ENCODE measurements at regions not wholly inside any gene's neighbourhood (a gene's known extent, or its start where the extent isn't known, plus 50 kb on each side); places are given as distances from the start of the nearest gene placed in this dataset.
A peak's percentile ranks its signal among the peaks of the same experiment; 100 is the strongest.

- Histone ChIP-seq H3K27me3 (ENCODE audit: insufficient read depth, low read length) (no peaks in the 10 kb centered on the region), H3K27ac (ENCODE audit: low read depth, low read length) (no peak overlapping the region), H3K4me3 (ENCODE audit: insufficient read depth, low read depth, low read length) (no peak overlapping the region), H3K36me3 (ENCODE audit: insufficient read depth, low read length) (no peaks in the 10 kb centered on the region), H4K20me1 (ENCODE audit: insufficient read depth, low read length) (no peaks in the 10 kb centered on the region), H3K9me3 (ENCODE audit: insufficient read depth, low read depth, low read length) (peaks cover 3% of the 10 kb centered on the region), H3K4me1 (ENCODE audit: insufficient read depth, low read length) (no peaks in the 10 kb centered on the region), H3K4me2 (ENCODE audit: low read length) (no peak overlapping the region), H3K79me2 (ENCODE audit: insufficient read depth, low read length) (no peaks in the 10 kb centered on the region), H2AFZ (ENCODE audit: low read depth, low read length) (no peak overlapping the region), H3K9ac (ENCODE audit: low read length) (no peak overlapping the region)
- Mint-ChIP-seq H3K4me3 (ENCODE audit: unreplicated experiment) (no peak overlapping the region), H3K9me3 (ENCODE audit: unreplicated experiment) (peaks cover 8% of the 10 kb centered on the region), H3K36me3 (ENCODE audit: low read depth, unreplicated experiment) (no peaks in the 10 kb centered on the region), H3K4me1 (ENCODE audit: low read depth, unreplicated experiment) (peaks cover 14% of the 10 kb centered on the region), H3K27ac (ENCODE audit: unreplicated experiment) (peak overlapping the region; percentile 68), H3K27me3 (ENCODE audit: low read depth, unreplicated experiment) (no peaks in the 10 kb centered on the region)
- TF ChIP-seq EZH2 (IDR thresholded peaks at IDR 0.05; ENCODE audit: insufficient read depth, low read length) (no peak), CTCF (IDR thresholded peaks at IDR 0.05; ENCODE audit: insufficient read depth, low read depth, low read length) (no peak)
- DNase-seq (ENCODE audit: low read depth), result no peak
- no peak for FAIRE-seq
Observed at GRCh38 chr5:143931986-143932385, 120.0 kb downstream of the HMHB1 start.

- H3K36me3 ChIP-seq (ENCODE audit: insufficient read depth, low read length), result no peaks in the 10 kb centered on the region
- no peak overlapping the region for H3K4me2 ChIP-seq (ENCODE audit: low read length)
- FAIRE-seq, result no peak
- H3K27me3 Mint-ChIP-seq (ENCODE audit: low read depth, unreplicated experiment), result no peaks in the 10 kb centered on the region
- no peaks in the 10 kb centered on the region for H3K79me2 ChIP-seq (ENCODE audit: insufficient read depth, low read length)
- peaks cover 14% of the 10 kb centered on the region for H3K4me1 Mint-ChIP-seq (ENCODE audit: low read depth, unreplicated experiment)
- no peak for TF ChIP-seq CTCF (IDR thresholded peaks at IDR 0.05; ENCODE audit: insufficient read depth, low read depth, low read length)
- H3K4me3 Mint-ChIP-seq (ENCODE audit: unreplicated experiment), result no peak overlapping the region
- H3K4me1 ChIP-seq (ENCODE audit: insufficient read depth, low read length), result no peaks in the 10 kb centered on the region
- H3K27ac Mint-ChIP-seq (ENCODE audit: unreplicated experiment), result peak overlapping the region; percentile 68
- H2AFZ ChIP-seq (ENCODE audit: low read depth, low read length), result no peak overlapping the region
- no peaks in the 10 kb centered on the region for H3K36me3 Mint-ChIP-seq (ENCODE audit: low read depth, unreplicated experiment)
- H4K20me1 ChIP-seq (ENCODE audit: insufficient read depth, low read length), result no peaks in the 10 kb centered on the region
- no peaks in the 10 kb centered on the region for H3K27me3 ChIP-seq (ENCODE audit: insufficient read depth, low read length)
- H3K9me3 Mint-ChIP-seq (ENCODE audit: unreplicated experiment), result peaks cover 8% of the 10 kb centered on the region
- H3K4me3 ChIP-seq (ENCODE audit: insufficient read depth, low read depth, low read length), result no peak overlapping the region
- DNase-seq (ENCODE audit: low read depth), result no peak
- H3K9ac ChIP-seq (ENCODE audit: low read length), result no peak overlapping the region
- peaks cover 3% of the 10 kb centered on the region for H3K9me3 ChIP-seq (ENCODE audit: insufficient read depth, low read depth, low read length)
- H3K27ac ChIP-seq (ENCODE audit: low read depth, low read length), result no peak overlapping the region
Observed at GRCh38 chr5:143932584-143932983, 120.6 kb downstream of the HMHB1 start.

- Histone ChIP-seq H3K4me2 (ENCODE audit: low read length) (no peak overlapping the region), H3K36me3 (ENCODE audit: insufficient read depth, low read length) (no peaks in the 10 kb centered on the region), H3K27me3 (ENCODE audit: insufficient read depth, low read length) (no peaks in the 10 kb centered on the region), H3K27ac (ENCODE audit: low read depth, low read length) (no peak overlapping the region), H3K4me1 (ENCODE audit: insufficient read depth, low read length) (no peaks in the 10 kb centered on the region), H3K4me3 (ENCODE audit: insufficient read depth, low read depth, low read length) (no peak overlapping the region), H3K79me2 (ENCODE audit: insufficient read depth, low read length) (no peaks in the 10 kb centered on the region), H3K9ac (ENCODE audit: low read length) (no peak overlapping the region), H4K20me1 (ENCODE audit: insufficient read depth, low read length) (no peaks in the 10 kb centered on the region), H2AFZ (ENCODE audit: low read depth, low read length) (no peak overlapping the region), H3K9me3 (ENCODE audit: insufficient read depth, low read depth, low read length) (peaks cover 3% of the 10 kb centered on the region)
- Mint-ChIP-seq H3K4me1 (ENCODE audit: low read depth, unreplicated experiment) (peaks cover 14% of the 10 kb centered on the region), H3K36me3 (ENCODE audit: low read depth, unreplicated experiment) (no peaks in the 10 kb centered on the region), H3K4me3 (ENCODE audit: unreplicated experiment) (no peak overlapping the region), H3K9me3 (ENCODE audit: unreplicated experiment) (peaks cover 8% of the 10 kb centered on the region), H3K27ac (ENCODE audit: unreplicated experiment) (peak overlapping the region; percentile 13), H3K27me3 (ENCODE audit: low read depth, unreplicated experiment) (no peaks in the 10 kb centered on the region)
- FAIRE-seq, result no peak
- DNase-seq (ENCODE audit: low read depth), result no peak
- TF ChIP-seq EZH2 (IDR thresholded peaks at IDR 0.05; ENCODE audit: insufficient read depth, low read length), result no peak
- TF ChIP-seq CTCF (IDR thresholded peaks at IDR 0.05; ENCODE audit: insufficient read depth, low read depth, low read length), result no peak
Observed at GRCh38 chr5:143933451-143933850, 121.5 kb downstream of the HMHB1 start.
